ENCODE measurements at regions not wholly inside any gene's neighbourhood (a gene's known extent, or its start where the extent isn't known, plus 50 kb on each side); places are given as distances from the start of the nearest gene placed in this dataset.

DNA sequence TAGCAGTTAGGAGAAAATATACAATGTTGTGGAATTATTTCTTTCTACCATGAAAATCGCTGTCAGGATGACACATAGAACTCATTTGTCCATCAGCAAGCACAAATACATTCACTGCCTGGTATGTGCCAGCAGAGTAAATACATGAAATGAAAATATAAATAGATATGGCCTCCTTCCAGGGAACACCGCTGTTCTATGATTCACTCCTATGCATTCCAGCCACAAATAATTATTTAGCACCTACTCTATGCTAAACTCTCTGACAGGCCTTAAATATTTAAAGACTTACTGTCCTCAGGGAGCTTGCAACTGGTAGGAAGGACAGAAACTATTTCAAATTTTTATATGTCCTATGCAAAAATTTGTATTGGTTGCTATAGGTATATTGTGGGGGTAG lies 975.0 kb upstream of the NCAM2 start:
- no peaks in the 10 kb centered on the region for H3K4me1 ChIP-seq (ENCODE audit: low read length)
- no peaks in the 10 kb centered on the region for H4K20me1 ChIP-seq (ENCODE audit: insufficient read depth, low read length)

DNA sequence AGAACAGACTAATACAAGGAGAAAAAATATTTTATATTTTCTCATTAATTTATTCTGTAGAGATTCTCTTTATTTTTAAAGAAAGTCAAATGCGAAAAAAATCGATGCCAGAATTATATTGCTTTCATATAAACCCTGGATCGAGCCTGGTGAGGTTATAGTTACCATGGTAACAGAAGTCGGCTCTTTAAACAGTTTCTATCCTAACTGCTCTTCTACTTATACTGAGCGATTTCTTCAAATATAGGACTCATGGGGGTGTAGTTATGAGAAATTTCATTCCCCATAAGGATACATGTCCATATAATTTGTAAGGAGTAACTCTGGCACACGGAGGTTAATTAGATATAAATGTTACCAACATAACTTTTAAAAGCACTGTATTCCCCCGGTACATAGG lies 973.5 kb upstream of the NCAM2 start:
- no peak for TF ChIP-seq EZH2phosphoT487 (IDR thresholded peaks at IDR 0.05; ENCODE audit: low read length)
- TF ChIP-seq, protein P1, sequence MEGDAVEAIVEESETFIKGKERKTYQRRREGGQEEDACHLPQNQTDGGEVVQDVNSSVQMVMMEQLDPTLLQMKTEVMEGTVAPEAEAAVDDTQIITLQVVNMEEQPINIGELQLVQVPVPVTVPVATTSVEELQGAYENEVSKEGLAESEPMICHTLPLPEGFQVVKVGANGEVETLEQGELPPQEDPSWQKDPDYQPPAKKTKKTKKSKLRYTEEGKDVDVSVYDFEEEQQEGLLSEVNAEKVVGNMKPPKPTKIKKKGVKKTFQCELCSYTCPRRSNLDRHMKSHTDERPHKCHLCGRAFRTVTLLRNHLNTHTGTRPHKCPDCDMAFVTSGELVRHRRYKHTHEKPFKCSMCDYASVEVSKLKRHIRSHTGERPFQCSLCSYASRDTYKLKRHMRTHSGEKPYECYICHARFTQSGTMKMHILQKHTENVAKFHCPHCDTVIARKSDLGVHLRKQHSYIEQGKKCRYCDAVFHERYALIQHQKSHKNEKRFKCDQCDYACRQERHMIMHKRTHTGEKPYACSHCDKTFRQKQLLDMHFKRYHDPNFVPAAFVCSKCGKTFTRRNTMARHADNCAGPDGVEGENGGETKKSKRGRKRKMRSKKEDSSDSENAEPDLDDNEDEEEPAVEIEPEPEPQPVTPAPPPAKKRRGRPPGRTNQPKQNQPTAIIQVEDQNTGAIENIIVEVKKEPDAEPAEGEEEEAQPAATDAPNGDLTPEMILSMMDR (IDR thresholded peaks at IDR 0.05; ENCODE audit: low read length) = no peak
- no peak for TF ChIP-seq EZH2 (optimal IDR thresholded peaks at IDR 0.05; ENCODE audit: low read depth, low read length)
- H3K9me2 ChIP-seq (replicated peaks; ENCODE audit: insufficient read depth, low read length) = no peaks in the 10 kb centered on the region
- no peaks in the 10 kb centered on the region for H3K79me2 ChIP-seq (ENCODE audit: low read length)
- no peaks in the 10 kb centered on the region for H3F3A ChIP-seq (ENCODE audit: insufficient read depth, low read length)
- H3K4me1 ChIP-seq (ENCODE audit: low read length) = no peaks in the 10 kb centered on the region
- no peak overlapping the region for H2AFZ ChIP-seq (ENCODE audit: low read length)
- no peaks in the 10 kb centered on the region for H3K27me3 ChIP-seq (replicated peaks; ENCODE audit: insufficient read depth, low read length)
- H3K4me2 ChIP-seq (ENCODE audit: low read depth, low read length) = no peak overlapping the region
- no peaks in the 10 kb centered on the region for H4K20me1 ChIP-seq (ENCODE audit: insufficient read depth, low read length)
- H3K9ac ChIP-seq (ENCODE audit: low read length) = no peak overlapping the region
- no peak for DNase-seq
- H3K36me3 ChIP-seq (replicated peaks; ENCODE audit: insufficient read depth, low read length) = no peaks in the 10 kb centered on the region
- no peaks in the 10 kb centered on the region for H3K9me3 ChIP-seq (replicated peaks; ENCODE audit: insufficient read depth, low read length)
- no peak overlapping the region for H3K27ac ChIP-seq (ENCODE audit: low read length)
- no peak overlapping the region for H3K4me3 ChIP-seq (ENCODE audit: low read length)

More for the DNA sequence above, 975.0 kb upstream of the NCAM2 start:
- Histone ChIP-seq H3K4me2 (ENCODE audit: low read depth, low read length) (no peak overlapping the region), H3K4me3 (ENCODE audit: low read length) (no peak overlapping the region), H3K27me3 (replicated peaks; ENCODE audit: insufficient read depth, low read length) (no peaks in the 10 kb centered on the region), H3K36me3 (replicated peaks; ENCODE audit: insufficient read depth, low read length) (no peaks in the 10 kb centered on the region), H2AFZ (ENCODE audit: low read length) (no peak overlapping the region), H3K9ac (ENCODE audit: low read length) (no peak overlapping the region), H3K79me2 (ENCODE audit: low read length) (no peaks in the 10 kb centered on the region), H3K27ac (ENCODE audit: low read length) (no peak overlapping the region), H3F3A (ENCODE audit: insufficient read depth, low read length) (no peaks in the 10 kb centered on the region), H3K9me3 (replicated peaks; ENCODE audit: insufficient read depth, low read length) (no peaks in the 10 kb centered on the region), H3K9me2 (replicated peaks; ENCODE audit: insufficient read depth, low read length) (no peaks in the 10 kb centered on the region)
- TF ChIP-seq EZH2 (optimal IDR thresholded peaks at IDR 0.05; ENCODE audit: low read depth, low read length) = no peak
- TF ChIP-seq, protein P1 (IDR thresholded peaks at IDR 0.05; ENCODE audit: low read length) = no peak
- TF ChIP-seq EZH2phosphoT487 (IDR thresholded peaks at IDR 0.05; ENCODE audit: low read length) = no peak
- no peak for DNase-seq

DNA sequence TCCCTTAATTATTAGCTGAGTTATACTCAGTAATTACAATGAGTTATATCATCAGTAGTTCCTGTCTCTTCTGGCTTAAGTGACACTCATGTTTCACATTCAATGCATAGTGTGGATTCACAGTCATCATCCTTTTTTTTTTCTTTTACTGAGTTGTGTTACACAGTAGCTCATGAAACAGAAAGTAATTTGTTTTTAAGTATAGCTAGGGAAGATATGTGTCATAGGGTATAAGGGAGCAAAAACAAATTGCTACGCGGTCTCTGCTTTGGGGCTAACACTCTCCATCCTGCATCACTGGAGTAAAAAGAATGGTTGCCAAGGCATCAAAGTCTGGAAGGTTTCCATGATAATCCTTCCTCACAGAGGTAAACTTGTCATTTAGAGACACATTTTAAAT lies 971.7 kb upstream of the NCAM2 start:
- Histone ChIP-seq H3K79me2 (ENCODE audit: low read length) (no peaks in the 10 kb centered on the region), H3K4me1 (ENCODE audit: low read length) (no peaks in the 10 kb centered on the region), H3F3A (ENCODE audit: insufficient read depth, low read length) (no peaks in the 10 kb centered on the region), H3K9me2 (replicated peaks; ENCODE audit: insufficient read depth, low read length) (no peaks in the 10 kb centered on the region), H4K20me1 (ENCODE audit: insufficient read depth, low read length) (no peaks in the 10 kb centered on the region), H3K36me3 (replicated peaks; ENCODE audit: insufficient read depth, low read length) (no peaks in the 10 kb centered on the region), H3K9ac (ENCODE audit: low read length) (no peak overlapping the region), H3K27ac (ENCODE audit: low read length) (no peak overlapping the region), H2AFZ (ENCODE audit: low read length) (no peak overlapping the region), H3K4me2 (ENCODE audit: low read depth, low read length) (no peak overlapping the region), H3K4me3 (ENCODE audit: low read length) (no peak overlapping the region), H3K9me3 (replicated peaks; ENCODE audit: insufficient read depth, low read length) (no peaks in the 10 kb centered on the region), H3K27me3 (replicated peaks; ENCODE audit: insufficient read depth, low read length) (no peaks in the 10 kb centered on the region)
- no peak for DNase-seq
- no peak for TF ChIP-seq EZH2phosphoT487 (IDR thresholded peaks at IDR 0.05; ENCODE audit: low read length)
- TF ChIP-seq, protein P1 (IDR thresholded peaks at IDR 0.05; ENCODE audit: low read length) = no peak

All from MM.1S (cell line).